SK-N-SH treated with all-trans-retinoic acid at 6 μM for 48 hours (cell line): ENCODE measurements at regions not wholly inside any gene's neighbourhood (a gene's known extent, or its start where the extent isn't known, plus 50 kb on each side); places are given as distances from the start of the nearest gene placed in this dataset.

Experiments used
- ARNTL ChIP-seq: fragments of 450-650 bp; formaldehyde crosslinking; IDR thresholded peaks from 2 replicates; pipeline ENCODE4 v1.5.0; 2020; ENCODE audit warnings: low read depth, mild to moderate bottlenecking, moderate library complexity, borderline replicate concordance
- PATZ1 ChIP-seq: fragments of 250-450 bp; sonication (Bioruptor Pico); IDR thresholded peaks from 2 replicates; pipeline ENCODE4 v1.8.0; 2020; ENCODE audit warnings: mild to moderate bottlenecking, moderate library complexity, borderline replicate concordance
- PPARA ChIP-seq: fragments of 250-450 bp; sonication (Bioruptor Pico); IDR thresholded peaks from 2 replicates; pipeline ENCODE4 v1.5.0; 2020; ENCODE audit warnings: mild to moderate bottlenecking, borderline replicate concordance
- RARB ChIP-seq: fragments of 250-450 bp; sonication (Bioruptor Pico); IDR thresholded peaks from 2 replicates; pipeline ENCODE4 v1.8.0; 2021; ENCODE audit warnings: mild to moderate bottlenecking, moderate library complexity
- TCF4 ChIP-seq: fragments of 250-450 bp; sonication (Bioruptor Pico); IDR thresholded peaks from 2 replicates; pipeline ENCODE4 v1.8.0; 2021; ENCODE audit warnings: mild to moderate bottlenecking, moderate library complexity, borderline replicate concordance
- ZFP3 ChIP-seq: fragments of 250-450 bp; sonication (Bioruptor Pico); IDR thresholded peaks from 2 replicates; pipeline ENCODE4 v1.5.0; 2020; ENCODE audit warnings: mild to moderate bottlenecking, moderate library complexity
- ZFP30 ChIP-seq: fragments of 450-650 bp; formaldehyde crosslinking; IDR thresholded peaks from 2 replicates; pipeline ENCODE4 v1.5.0; 2022; ENCODE audit warnings: mild to moderate bottlenecking, moderate library complexity
- ZNF8 ChIP-seq: fragments of 450-650 bp; formaldehyde crosslinking; IDR thresholded peaks from 2 replicates; pipeline ENCODE4 v1.5.0; 2020; ENCODE audit warnings: mild to moderate bottlenecking, moderate library complexity

- no peak for TF ChIP-seq PPARA
- no peak for TF ChIP-seq ZNF8 (CRISPR knock-in tag)
- no peak for TF ChIP-seq RARB
- TF ChIP-seq ZFP30 (CRISPR knock-in tag), result no peak
- no peak for TF ChIP-seq ARNTL
- no peak for TF ChIP-seq PATZ1
- no peak for TF ChIP-seq ZFP3
- no peak for TF ChIP-seq TCF4 (CRISPR knock-in tag)
Observed at GRCh38 chr7:81075150-81075549, 156.3 kb upstream of the SEMA3C start.
